ENCODE measurements at regions not wholly inside any gene's neighbourhood (a gene's known extent, or its start where the extent isn't known, plus 50 kb on each side); places are given as distances from the start of the nearest gene placed in this dataset.
"Not testable (repeated sequence)": the region's sequence is repeated elsewhere in the genome, so short reads cannot be mapped to it uniquely, and the experiment has no call there.

DNA sequence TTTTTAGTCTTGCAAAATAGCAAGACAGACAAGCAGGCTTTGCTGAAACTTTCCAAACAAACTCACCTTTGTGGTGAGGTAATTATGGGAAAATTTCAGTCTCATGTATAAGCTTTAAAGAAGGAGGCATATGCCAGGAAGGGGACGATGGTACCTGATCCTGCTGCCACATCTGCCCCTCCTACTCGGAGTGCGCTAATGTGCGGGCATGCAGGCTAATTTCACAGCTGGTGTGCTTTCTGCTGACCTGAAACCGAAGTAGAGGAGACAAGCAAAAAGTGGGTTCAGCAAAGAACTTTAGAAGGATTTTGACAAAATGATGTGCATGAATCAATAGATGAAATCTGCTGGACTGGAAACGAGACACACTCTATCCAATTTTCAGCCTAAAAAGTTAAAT is 117.1 kb upstream of the IRX4 start:
- DNase-seq (ENCODE audit: low read depth in 2 of 2): no peak

DNA sequence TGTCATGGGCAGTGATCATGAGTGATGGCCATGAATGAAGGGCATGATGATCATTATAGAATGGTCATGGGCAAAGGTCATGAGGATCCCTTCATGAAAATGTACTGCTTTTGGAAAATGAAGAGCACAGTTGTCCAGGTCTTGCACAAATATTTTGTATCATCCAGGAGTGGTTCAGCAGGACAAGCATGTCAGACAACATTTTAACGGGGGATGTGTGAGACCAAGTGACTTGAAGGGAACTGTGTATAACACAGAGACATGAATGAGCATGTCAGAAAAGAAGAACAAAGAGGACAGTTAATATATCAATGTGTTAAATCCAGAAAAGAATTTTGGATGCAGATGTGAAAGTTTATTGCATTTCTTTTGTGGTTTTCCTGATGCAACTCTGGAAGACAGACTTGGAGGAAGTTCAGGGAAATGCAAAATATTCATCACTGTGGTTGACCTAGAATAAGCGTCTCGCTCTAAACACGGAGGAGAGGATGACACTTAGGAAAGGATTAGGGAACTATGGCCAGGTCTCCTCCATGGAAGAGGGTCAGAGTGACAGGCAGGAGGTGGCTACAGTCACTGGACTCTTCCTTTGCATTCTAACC is 116.1 kb upstream of the IRX4 start:
- no peak for DNase-seq (ENCODE audit: low read depth in 2 of 2)

DNA sequence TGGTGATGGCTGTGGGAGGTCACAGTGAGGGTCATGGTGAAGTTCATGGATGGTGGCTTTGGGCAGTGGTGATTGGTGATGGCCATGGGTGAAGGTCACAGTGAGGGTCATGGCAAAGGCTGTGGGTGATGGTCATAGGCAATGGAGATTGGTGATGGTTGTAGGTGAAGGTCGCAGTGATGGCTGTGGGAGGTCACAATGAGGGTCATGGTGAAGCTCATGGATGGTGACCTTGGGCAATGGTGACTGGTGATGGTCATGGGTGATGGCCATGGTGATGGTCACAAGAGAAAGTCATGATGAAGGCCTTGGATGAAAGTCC is 115.6 kb upstream of the IRX4 start:
- DNase-seq (ENCODE audit: low read depth in 2 of 2): no peak

DNA sequence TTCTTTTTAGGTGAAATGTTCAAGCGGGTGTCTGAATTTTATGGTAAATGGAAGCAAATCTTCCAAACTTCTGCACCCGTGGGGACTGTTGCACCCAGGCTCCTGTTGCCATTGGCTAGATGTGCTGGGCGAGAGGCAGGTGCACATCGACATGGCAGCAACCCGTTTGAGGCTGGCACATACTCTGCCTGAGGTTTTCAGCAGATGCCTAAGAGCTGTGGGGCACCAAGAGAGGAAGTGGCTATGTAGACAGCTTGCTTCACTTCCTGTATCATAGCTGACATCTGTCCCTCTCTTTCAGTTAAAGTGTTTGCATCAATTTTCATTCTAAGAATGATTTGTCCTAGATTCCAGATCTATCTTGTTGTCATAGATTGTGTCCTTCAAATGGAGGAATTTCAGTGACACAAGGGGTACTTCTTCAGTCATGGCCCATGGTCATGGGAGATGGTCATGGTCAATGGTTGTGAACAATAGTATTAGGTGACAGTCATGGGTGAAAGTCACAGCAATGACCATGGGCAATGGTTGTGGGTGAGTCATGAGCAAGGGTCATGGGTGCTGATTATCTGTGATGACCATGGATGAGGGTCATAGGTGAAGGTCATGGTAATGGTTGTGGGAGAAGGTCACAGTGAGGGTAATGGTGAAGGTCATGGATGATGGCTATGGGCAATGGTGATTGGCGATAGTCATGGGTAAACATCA is 115.1 kb upstream of the IRX4 start:
- no peak for DNase-seq (ENCODE audit: low read depth in 2 of 2)

DNA sequence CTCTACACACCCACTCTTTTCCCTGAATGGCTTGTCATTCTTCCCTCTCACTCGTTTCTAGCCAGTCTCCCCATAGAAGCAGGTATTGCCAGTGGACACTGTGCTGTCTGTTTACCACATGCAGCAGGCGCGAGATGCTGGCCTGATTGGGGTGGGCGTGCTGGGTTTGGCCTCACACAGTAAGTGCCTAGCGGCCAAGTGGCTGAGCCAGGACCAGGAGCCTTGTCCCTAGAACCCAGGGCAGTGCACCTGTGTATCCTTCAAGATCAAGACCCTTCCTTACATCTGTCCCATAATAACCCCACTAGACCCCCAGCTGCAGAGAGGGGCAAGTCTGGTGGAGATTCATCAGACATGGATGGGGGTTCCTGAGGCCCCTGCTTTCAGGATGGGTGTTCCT is 112.8 kb upstream of the IRX4 start:
- DNase-seq (ENCODE audit: low read depth in 2 of 2): no peak

- DNase-seq (ENCODE audit: low read depth in 2 of 2): no peak
These were observed 104.7 kb upstream of the IRX4 start for GRCh38 chr5:1987471-1987870.

DNA sequence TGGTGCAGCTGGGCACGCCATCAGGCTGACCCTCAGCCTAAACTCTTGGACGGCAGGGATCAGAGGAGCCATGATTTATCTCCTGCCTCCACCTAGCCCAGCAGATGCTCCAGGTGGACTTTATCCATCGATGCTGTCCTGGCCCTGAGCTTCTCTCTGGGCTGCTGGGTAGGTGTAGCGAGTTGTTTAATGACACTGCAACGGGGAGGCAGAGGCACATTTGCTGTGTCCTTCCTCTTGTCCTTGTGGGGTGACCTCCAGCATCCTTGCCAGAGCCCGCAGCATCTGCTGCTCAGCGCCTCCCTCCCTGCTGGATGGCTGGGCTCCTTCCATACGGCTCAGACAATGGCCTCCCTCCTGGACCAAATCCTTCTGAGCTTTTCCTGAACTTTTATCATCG is 103.1 kb upstream of the IRX4 start:
- no peak for DNase-seq (ENCODE audit: low read depth in 2 of 2)

DNA sequence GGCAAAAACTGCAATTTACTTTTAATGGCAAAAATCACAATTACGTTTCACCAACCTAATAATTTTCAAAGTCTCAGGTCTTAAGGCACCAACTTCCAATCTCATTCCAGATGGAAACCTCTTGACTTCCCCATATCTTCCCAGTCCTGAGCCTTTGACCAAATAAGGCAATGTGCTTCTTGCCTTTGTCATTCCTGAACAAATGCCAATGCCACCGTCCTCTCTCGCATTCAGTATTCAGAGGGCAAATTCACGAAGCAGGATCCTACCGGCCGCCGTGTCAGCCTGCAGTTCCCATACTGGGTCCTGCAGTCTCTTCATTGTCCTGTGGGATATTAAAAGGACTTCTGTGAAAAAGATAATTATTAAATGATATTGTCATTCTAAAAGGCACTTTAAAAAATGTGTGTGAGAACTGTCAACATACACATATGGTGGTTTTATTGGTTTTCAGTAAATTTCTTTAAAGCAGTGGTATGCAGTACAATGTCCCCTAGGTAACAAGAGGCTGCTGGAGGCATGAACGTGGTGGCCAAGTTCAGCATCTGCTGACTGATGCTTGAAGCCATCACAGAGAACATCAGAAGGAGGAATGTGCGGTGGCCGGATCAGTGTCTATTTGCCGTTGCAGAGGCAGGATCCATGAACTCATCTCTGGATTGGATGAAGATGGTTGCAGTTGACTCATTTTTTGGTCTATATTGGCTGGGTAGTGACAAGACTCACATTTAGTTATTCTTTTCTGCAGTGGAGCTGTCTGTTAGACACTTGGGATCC is 101.4 kb upstream of the IRX4 start:
- DNase-seq (ENCODE audit: low read depth in 2 of 2): no peak

- DNase-seq (ENCODE audit: low read depth in 2 of 2): no peak
These were observed 100.7 kb upstream of the IRX4 start for GRCh38 chr5:1983401-1983800.

- DNase-seq (ENCODE audit: low read depth in 2 of 2): not testable (repeated sequence)
These were observed 99.8 kb upstream of the IRX4 start for GRCh38 chr5:1982561-1982960.

- no peak for DNase-seq (ENCODE audit: low read depth in 2 of 2)
These were observed 93.4 kb upstream of the IRX4 start for GRCh38 chr5:1975898-1976765.

GRCh38 chr5:1975406-1975715 is 92.6 kb upstream of the IRX4 start:
- DNase-seq (ENCODE audit: low read depth in 2 of 2): no peak

GRCh38 chr5:1974501-1975405 is 92.0 kb upstream of the IRX4 start:
- no peak for DNase-seq (ENCODE audit: low read depth in 2 of 2)

DNA sequence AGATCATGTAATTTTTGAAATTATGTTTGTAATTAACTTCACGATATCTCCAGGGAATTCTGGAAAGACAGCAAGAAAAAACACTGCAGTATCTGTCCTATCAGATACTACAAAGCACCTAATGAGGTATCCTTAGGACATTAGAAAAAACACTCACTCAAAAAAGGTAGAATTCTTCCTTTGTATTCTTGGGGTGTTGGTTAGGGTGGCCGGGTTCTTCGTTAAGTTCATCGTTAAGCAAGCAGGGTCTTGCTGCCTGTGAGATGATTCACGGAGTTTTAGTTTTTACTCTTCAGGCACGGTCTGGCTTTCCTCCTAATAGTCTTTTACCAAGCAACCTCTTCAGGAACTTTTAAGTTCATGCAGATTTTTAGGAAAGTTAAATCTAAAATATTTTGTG is 91.4 kb upstream of the IRX4 start:
- DNase-seq (ENCODE audit: low read depth in 2 of 2): no peak

DNA sequence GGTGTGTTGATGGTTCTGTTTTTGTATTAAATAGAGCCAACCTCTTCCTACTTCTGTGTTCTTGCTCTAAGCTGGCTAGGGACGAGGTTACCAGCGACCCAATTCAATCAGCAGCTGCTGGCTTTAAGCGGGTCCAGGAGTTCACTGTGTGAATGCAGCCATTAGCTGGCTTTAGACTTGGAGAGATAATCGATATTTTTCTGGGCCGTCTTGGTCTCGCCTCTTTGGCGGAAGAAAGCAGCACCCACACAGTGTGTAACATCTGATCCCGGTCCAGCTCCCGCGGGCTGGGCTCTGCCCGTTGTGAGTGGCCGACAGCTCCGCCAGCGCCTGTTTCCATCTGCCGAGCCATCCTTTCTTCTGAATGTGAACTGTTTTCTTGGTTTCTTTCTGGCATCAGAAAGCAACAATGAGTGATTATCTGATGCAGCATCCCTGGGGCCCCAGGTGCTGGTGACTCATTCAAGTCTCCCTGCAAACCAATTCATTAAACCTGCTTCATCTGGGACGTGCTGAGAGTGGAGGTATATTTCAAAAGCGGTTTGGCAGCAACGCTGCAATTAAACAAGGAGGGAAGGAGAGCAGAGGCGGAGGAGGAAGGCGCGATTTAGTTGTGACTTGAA is 90.8 kb upstream of the IRX4 start:
- no peak for DNase-seq (ENCODE audit: low read depth in 2 of 2)

DNA sequence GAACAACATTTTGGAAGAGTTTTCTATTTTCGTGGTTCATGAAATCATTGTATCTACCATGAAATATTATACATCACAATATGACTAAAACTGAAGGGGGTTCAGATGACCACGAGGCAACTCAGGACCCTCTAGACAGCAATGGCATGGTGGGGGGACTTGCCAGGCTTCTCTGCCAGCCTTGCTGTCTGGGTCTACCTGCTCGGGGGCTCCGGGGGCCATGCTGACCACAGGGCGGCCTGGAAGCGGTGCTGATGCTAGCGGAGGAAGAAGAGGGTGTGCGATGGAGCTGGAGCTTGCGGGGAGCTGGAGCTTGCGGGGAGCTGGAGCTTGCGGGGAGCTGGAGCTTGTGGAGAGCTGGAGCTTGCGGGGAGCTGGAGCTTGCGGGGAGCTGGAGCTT is 89.2 kb upstream of the IRX4 start:
- no peak for DNase-seq (ENCODE audit: low read depth in 2 of 2)

GRCh38 chr5:1967736-1968135 is 85.0 kb upstream of the IRX4 start:
- DNase-seq (ENCODE audit: low read depth in 2 of 2): no peak

DNA sequence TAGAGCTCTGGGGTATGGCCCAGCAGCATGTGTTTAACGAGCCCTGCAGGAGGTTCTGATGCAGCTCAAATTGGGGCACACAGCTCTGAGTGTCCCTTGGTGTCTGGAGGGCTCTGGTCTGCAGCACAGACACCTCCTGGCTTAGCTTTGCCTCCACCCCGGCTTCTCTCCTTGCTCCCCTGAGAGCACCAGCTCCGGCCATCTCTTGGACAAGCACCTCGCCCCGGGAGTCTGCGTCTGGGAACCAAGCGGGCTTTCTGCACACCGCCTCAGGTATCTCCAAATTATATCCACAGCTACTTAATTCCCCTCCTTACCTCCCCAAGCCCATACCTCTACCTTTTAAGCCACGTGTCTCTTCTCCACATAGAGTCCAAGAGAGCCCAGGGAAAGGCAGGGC is 83.7 kb upstream of the IRX4 start:
- no peak for DNase-seq (ENCODE audit: low read depth in 2 of 2)

GRCh38 chr5:1965925-1966324 is 83.2 kb upstream of the IRX4 start:
- no peak for DNase-seq (ENCODE audit: low read depth in 2 of 2)

DNA sequence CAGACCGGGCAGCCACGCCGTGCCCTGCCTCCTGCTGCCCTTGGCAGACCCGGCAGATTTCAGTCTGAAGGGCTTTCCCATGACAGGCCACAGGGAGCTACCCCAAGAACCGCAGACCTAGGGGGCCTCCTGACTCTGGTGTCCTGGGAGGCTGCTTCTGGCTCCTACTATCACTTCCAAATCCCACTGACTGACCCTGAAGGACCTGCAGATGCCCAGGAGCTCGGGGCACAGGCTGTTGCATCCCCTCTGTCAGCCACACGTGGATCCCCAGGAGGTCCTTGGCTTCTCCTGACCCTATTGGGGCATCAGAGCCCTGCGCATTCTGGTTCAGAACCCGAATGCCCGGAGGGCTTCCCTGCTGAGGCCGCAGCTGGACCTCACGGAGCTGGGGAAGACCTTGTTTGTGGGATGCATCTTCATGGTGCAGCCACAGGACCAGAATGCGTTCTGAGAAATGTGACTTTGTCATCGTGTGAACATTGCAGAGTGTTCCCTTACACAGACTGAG is 81.3 kb upstream of the IRX4 start:
- no peak for DNase-seq (ENCODE audit: low read depth in 2 of 2)

- no peak for DNase-seq (ENCODE audit: low read depth in 2 of 2)
These were observed 80.6 kb upstream of the IRX4 start for GRCh38 chr5:1963358-1963757.
